ENCODE measurements at regions not wholly inside any gene's neighbourhood (a gene's known extent, or its start where the extent isn't known, plus 50 kb on each side); places are given as distances from the start of the nearest gene placed in this dataset.

GRCh38 chr16:65783709-65784474 is 582.6 kb upstream of the CDH5 start:
- in situ Hi-C loops (cut with MboI; ENCODE audit: low sequenced_read_pairs) = no loop called here

DNA sequence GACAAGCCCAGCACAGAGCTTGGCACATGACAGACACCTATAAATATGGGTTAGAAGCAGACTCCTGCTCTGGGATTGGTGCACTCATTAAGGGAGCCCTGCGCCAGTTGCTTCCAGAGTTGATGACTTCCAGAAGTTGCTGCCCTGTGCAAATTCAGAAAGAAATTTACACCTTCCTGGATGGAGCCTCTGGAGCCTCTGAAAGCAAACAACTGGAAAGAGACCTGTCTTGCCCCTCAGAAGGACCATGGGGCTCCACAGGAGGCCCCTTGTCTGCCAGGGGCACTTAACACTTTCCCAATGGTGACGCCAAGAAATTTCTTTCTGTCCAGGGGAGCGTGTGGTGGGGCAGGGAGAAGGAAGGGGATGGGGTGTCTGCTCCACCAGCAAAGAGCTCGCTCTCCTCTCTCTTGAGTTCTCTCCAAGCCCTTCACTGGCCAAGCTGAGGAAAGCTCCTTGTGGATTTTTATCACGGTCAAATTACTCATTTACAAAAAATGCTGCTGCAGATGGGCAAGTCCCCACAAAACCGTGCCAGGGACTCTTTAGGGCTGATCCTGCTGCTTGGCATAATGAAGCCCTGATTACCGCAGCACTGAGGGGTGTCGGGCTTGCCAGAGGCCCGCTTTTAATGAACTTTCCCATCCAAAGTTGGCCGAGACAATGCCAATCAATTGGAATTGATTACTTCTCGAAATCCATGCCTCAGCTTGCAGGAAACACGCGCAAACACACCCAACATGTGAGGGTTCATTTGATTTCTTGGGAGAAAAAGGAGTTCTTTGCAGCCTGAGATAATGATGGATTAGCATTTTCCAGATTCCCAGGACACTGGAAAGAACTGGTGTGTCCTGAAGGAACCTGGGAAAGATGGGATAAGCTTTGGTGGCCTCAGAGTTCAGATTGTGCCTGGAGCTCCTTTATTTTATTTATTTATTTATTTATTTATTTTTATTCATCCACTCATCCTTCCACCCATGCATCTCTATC is 583.6 kb upstream of the CDH5 start:
- in situ Hi-C loops (cut with MboI; ENCODE audit: low sequenced_read_pairs) = no loop called here

DNA sequence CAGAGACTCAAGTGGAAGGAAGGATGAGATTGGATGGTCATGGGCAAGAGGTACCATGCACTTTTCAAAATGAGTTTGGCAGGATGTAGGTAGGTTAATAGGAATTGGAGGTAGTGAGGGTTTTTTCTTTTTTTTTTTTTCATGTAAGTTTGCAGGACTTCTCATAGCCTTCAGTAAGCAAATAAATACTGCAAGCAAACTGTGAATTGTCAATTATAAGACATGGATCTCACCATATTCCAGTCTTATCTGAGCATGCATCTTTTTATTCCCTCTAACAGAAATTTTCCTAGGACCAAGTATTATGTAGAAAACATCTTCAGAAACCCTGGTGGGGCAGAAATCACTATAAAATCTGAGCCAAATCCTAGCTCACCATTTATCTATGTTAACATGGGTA is 584.6 kb upstream of the CDH5 start:
- in situ Hi-C loops (cut with MboI; ENCODE audit: low sequenced_read_pairs) = no loop called here

GRCh38 chr16:65781363-65781762 is 585.1 kb upstream of the CDH5 start:
- in situ Hi-C loops (cut with MboI; ENCODE audit: low sequenced_read_pairs) = no loop called here

DNA sequence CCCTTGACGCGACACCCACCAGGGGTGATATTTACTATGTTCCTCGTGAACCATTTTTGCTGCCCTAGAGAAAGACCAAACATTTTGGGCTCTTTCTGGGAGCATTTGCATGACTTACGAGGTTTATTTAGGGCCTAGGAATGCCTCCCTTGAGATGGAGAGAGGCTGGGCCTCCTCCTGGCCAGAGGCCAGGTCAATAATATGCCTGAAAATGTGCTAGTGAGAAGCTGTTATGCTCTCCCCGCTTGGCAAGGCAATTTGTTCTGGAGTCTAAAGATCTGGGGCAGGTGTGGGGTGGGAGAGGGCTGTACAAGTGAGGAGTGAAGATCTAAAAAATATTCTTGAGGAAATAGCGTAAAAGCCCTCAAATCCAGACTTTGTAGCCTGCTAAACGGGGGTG is 587.3 kb upstream of the CDH5 start:
- in situ Hi-C loops (cut with MboI; ENCODE audit: low sequenced_read_pairs) = no loop called here

- in situ Hi-C loops (cut with MboI; ENCODE audit: low sequenced_read_pairs) = no loop called here
Observed at GRCh38 chr16:65776639-65777183, 589.8 kb upstream of the CDH5 start.

DNA sequence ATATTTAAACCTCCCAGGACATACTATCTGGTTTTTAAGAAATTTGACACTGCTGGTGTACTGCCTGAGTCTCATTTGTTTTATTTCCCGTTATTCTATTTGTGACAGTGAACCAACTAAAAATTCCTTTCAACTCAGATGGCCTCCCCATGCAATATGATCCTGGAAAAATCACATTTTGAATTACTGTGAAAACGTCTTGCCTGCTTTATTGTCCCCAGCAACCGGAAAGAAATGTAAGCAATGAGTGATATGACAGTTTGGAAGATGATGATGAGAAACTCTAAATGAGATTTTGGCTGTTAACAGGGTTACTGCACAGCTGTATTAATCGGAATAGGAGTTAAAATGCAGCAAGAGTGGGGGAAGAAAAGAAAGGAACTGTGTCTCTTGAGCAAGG is 590.7 kb upstream of the CDH5 start:
- in situ Hi-C loops (cut with MboI; ENCODE audit: low sequenced_read_pairs) = no loop called here

GRCh38 chr16:65774350-65774749 is 592.1 kb upstream of the CDH5 start:
- in situ Hi-C loops (cut with MboI; ENCODE audit: low sequenced_read_pairs) = no loop called here

- in situ Hi-C loops (cut with MboI; ENCODE audit: low sequenced_read_pairs) = no loop called here
Observed at GRCh38 chr16:65773301-65773874, 593.1 kb upstream of the CDH5 start.

DNA sequence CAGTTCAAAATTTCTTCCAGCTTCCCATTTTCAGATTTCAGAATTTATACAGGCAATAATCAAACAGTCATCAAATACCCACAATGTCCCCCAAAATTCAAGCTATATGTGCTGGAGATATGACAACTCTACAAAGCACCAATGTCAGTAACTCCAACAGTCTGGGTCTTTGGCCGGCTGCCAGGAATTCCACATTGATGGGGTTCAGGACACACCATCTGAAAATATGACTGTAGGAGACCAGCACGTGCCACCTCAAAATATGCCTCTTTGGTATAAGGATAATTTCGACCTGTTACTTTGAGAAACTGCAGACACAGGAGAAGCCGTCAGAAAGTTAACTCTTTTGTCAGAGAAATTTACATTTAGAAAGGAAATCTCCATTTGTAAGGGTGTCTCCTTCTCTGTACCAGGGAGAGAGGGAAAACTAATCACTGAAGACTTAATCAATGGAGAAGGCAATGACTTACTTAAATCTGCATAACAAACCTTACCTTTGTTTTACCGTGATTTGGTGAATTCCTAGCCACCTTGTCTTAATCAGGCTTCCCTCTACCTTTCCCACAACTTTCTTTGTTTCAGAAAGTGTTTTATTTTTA is 594.3 kb upstream of the CDH5 start:
- in situ Hi-C loops (cut with MboI; ENCODE audit: low sequenced_read_pairs) = no loop called here

DNA sequence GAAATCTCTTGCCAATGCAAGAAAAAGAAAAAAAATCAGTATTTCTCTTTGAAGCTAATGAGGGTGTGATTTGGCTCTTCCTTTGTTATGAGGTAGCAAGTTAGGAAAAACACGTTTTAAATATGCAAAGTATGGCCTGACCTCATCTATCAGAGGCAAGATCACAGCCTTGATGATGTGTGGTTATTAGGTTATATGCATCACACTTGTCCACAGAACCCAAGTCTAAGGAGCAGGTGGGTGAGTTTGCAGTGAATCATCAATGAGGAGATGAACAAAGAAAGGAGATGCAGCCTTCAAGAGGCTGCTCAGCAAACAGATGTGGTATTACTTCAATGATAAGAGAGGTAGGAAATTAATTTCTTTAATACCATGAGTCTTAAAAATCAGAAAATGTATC is 594.8 kb upstream of the CDH5 start:
- in situ Hi-C loops (cut with MboI; ENCODE audit: low sequenced_read_pairs) = no loop called here

DNA sequence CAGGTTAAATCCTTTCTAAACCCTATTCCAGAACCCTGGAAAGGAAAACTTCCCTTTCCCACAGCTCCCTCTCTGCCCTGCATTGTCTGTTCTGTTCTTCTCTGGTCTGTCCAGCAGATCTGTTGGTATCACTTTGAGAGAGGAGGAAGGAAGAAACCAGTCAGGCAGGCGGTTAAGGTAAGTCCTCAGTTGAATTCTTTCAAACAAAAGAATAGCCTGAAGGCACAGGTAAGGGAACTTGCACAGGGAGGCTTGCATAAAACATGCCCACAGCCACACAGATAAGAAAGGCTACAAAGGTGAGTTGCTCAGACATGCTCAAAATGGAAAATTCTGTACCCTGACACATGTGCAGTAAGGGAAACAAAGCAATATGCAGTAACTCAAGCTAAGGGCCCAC is 595.7 kb upstream of the CDH5 start:
- in situ Hi-C loops (cut with MboI; ENCODE audit: low sequenced_read_pairs) = no loop called here

- in situ Hi-C loops (cut with MboI; ENCODE audit: low sequenced_read_pairs) = no loop called here
Observed at GRCh38 chr16:65769776-65770438, 596.6 kb upstream of the CDH5 start.

- in situ Hi-C loops (cut with MboI; ENCODE audit: low sequenced_read_pairs) = no loop called here
Observed at GRCh38 chr16:65769055-65769465, 597.4 kb upstream of the CDH5 start.

- in situ Hi-C loops (cut with MboI; ENCODE audit: low sequenced_read_pairs) = no loop called here
Observed at GRCh38 chr16:65767125-65767524, 599.4 kb upstream of the CDH5 start.

DNA sequence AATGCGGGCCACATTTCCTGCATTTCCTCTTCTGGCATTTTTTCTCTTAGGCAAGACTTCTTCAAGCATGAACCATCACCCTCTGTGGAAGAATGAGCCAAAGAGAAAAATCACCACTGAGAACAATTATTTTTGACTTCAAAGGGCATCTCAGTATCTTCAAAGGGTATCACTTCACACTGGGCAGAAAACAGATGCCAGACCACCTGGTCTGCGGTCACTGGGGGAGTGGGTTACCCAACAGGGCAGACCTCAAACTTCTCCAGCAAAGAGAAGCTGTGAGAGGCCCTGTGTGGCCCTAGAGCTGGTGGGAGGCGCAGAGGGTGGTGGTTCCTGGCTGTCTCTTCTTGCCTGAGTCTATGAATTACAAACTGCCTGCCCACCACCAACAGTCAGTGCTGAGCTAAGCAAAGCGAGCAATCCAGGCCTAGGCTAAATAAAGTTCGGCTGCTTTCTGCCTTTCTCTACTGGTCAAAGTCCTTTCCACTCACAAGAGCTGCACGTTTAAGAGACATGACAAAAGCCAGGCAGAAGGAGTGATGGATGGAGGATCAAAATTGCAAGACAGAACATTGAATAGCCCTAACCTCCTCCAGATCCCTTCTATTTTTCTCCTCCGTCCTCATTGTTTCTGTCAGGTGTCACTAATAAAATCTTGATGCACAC is 602.7 kb upstream of the CDH5 start:
- in situ Hi-C loops (cut with MboI; ENCODE audit: low sequenced_read_pairs) = no loop called here

GRCh38 chr16:65760874-65761273 is 605.6 kb upstream of the CDH5 start:
- in situ Hi-C loops (cut with MboI; ENCODE audit: low sequenced_read_pairs) = no loop called here

DNA sequence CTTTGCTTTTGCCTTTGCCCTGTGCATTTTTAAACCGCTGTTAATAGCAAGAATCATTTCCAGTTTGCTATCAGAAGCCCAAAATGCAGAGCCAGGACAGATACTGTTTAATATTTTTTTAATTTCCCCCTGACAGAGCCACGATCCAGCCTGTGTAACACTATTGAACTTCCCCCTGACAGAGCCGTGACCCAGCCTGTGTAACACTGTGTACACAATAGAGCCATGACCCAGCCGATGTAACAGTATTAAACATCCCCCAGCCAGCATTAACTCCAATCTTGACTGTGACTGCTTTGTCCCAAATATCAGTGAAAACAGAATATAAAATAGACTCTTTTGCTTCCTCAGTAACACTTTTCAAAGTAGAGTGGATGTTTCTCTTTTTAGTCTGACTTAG is 607.9 kb upstream of the CDH5 start:
- in situ Hi-C loops (cut with MboI; ENCODE audit: low sequenced_read_pairs) = no loop called here

DNA sequence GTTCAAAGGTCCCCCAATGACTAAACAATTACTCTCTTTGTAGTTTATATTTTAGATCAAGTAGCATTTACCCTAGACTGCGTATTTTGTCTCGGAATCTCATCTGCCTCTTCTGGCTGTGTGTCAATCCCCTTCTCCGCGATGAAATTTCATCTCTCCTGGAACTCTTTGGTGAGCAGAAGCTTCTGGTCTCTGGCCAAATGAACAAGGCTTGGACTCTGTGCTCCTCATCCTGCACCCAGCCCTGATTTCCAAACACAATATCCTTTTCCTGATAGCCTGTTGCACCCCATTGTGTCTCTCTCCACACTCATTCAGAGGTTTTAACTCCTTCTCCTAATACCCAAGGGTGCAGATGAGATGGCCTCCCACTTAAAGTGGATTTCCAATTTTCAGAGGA is 609.4 kb upstream of the CDH5 start:
- in situ Hi-C loops (cut with MboI; ENCODE audit: low sequenced_read_pairs) = no loop called here

DNA sequence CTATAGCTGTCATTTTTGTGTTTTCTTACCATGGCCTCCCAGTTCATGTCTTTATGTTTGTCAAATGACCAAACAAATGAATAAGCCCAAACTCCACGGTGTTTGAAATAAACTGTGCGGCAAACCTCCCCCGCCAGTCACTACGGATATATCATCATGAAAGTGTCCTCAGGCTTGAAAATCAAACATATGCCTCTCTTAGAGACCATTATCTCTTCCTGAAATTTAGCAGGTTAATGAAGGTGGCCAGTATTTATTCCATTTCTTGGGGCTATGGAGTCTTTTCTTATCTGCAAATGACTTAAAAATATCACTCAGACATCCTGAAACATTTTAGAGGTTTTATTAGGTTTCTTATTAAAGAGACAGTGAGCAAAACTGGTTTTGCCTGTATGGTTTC is 610.3 kb upstream of the CDH5 start:
- in situ Hi-C loops (cut with MboI; ENCODE audit: low sequenced_read_pairs) = no loop called here

All from HL-60/S4 treated with retinoic acid at 250 ng/mL for 4 days and 3 days (cell line).